ENCODE measurements at regions not wholly inside any gene's neighbourhood (a gene's known extent, or its start where the extent isn't known, plus 50 kb on each side); places are given as distances from the start of the nearest gene placed in this dataset.
A peak's percentile ranks its signal among the peaks of the same experiment; 100 is the strongest.

GRCh38 chr12:98399532-98399931 is 115.9 kb upstream of the TMPO start (continued):
- TF ChIP-seq CHAMP1 (IDR thresholded peaks at IDR 0.05) (no peak), CC2D1A (IDR thresholded peaks at IDR 0.05) (no peak), SNRNP70 (optimal IDR thresholded peaks at IDR 0.05; ENCODE audit: low read depth, low read length) (no peak), MAFG (tag; conservative IDR thresholded peaks at IDR 0.05) (peak; percentile 92), FOXP4 (CRISPR knock-in tag; IDR thresholded peaks at IDR 0.05; ENCODE audit: borderline replicate concordance) (no peak), ZFP36 (IDR thresholded peaks at IDR 0.05; ENCODE audit: low read depth, low read length, partially characterized antibody) (no peak), NFATC3 (IDR thresholded peaks at IDR 0.05) (no peak), ZNF561 (CRISPR knock-in tag; conservative IDR thresholded peaks at IDR 0.05) (no peak), TOE1 (IDR thresholded peaks at IDR 0.05; ENCODE audit: borderline replicate concordance) (no peak), TOE1 (CRISPR knock-in tag; IDR thresholded peaks at IDR 0.05; ENCODE audit: borderline replicate concordance, low read depth) (no peak), ARID1B (IDR thresholded peaks at IDR 0.05) (peak; percentile 55), ID3 (CRISPR knock-in tag; IDR thresholded peaks at IDR 0.05) (no peak), ID3 (tag; IDR thresholded peaks at IDR 0.05) (no peak), ZNF592 (IDR thresholded peaks at IDR 0.05) (peak; percentile 68), TGIF2 (CRISPR knock-in tag; IDR thresholded peaks at IDR 0.05) (no peak), MLX (CRISPR knock-in tag; conservative IDR thresholded peaks at IDR 0.05) (no peak), HOMEZ (CRISPR knock-in tag; IDR thresholded peaks at IDR 0.05) (no peak)

Data from K562 (cell line).